Ovary (tissue), 7 donors: ENCODE measurements at regions not wholly inside any gene's neighbourhood (a gene's known extent, or its start where the extent isn't known, plus 50 kb on each side); places are given as distances from the start of the nearest gene placed in this dataset.

Experiments
- DNase-seq, 5 donors: peaks; one replicate each; pipeline ENCODE4 v3.0.0-alpha.2; 2019 to 2020
- H3K27ac ChIP-seq, 2 donors: fragments of 200-600 bp; one replicate each; pipeline versions ENCODE4 v1.5.1 to v1.8.0; 2019 to 2022
- H3K27me3 ChIP-seq: fragments of 200-600 bp; one replicate; pipeline ENCODE4 v1.8.0; 2022
- H3K36me3 ChIP-seq: fragments of 200-600 bp; sonication (generic); one replicate; pipeline ENCODE4 v1.5.1; 2019
- H3K4me1 ChIP-seq: one replicate; pipeline ENCODE4 v1.8.1; 2013; ENCODE audit warnings: mild to moderate bottlenecking, moderate library complexity; ENCODE audit not compliant: insufficient read depth
- H3K4me3 ChIP-seq: fragments of 200-600 bp; sonication (generic); one replicate; pipeline ENCODE4 v1.5.1; 2017
- H3K9me3 ChIP-seq, 2 donors: fragments of 200-600 bp in 1 of 2; sonication (generic) in 1 of 2; one replicate each; pipeline versions ENCODE4 v1.5.1 to v1.8.1; 2013 to 2019; ENCODE audit warnings: mild to moderate bottlenecking in 1 of 2, moderate library complexity in 1 of 2
- CTCF ChIP-seq, 3 donors: fragments of 450-650 bp in 2 of 3; fragments of 200-600 bp in 1 of 3; IDR thresholded peaks; one replicate each; pipeline versions ENCODE4 v1.5.1 to v1.8.0; 2016 to 2022; ENCODE audit warnings: antibody characterized with exemption in 3 of 3, mild to moderate bottlenecking in 1 of 3
- EP300 ChIP-seq: sonication (generic); formaldehyde crosslinking; IDR thresholded peaks from one replicate; pipeline ENCODE4 v1.6.1; 2017; ENCODE audit warnings: antibody characterized with exemption
- POLR2A ChIP-seq: fragments of 450-650 bp; IDR thresholded peaks from one replicate; pipeline ENCODE4 v1.6.1; 2017; ENCODE audit warnings: antibody characterized with exemption, mild to moderate bottlenecking, moderate library complexity
- WGBS, 3 donors: extraction: QIAGEN DNeasy Blood & Tissue Kit in 1 of 3; methylation state at CpG; one replicate each; pipeline versions ENCODE4 v1.1.5 to v1.1.7; 2013 to 2017; 5-methylcytosine and 5-hydroxymethylcytosine counted together
- intact Hi-C, 4 donors: fragments of 100-400 bp; cut with DNase I; formaldehyde crosslinking; loops; one replicate each; pipeline versions ENCODE4 v1.11.0 to v1.15.1; 2022 to 2023
- donor health status: DM: no; HTN: no; CAD: no; lungs with moderate emphysema.
- donor health status: DM: no; HTN: no; CAD: no.
- donor health status: Bipolar disorder and iron deficiency.
- donor health status: DM: no; HTN: no; CAD: no.
- donor health status: DM: yes; HTN: yes; CAD: no.

- Histone ChIP-seq H3K4me1 (no peaks in the 10 kb centered on the region), H3K36me3 (no peaks in the 10 kb centered on the region), H3K9me3 (no peaks in the 10 kb centered on the region), H3K4me3 (no peak overlapping the region), H3K27ac (no peak overlapping the region), H3K27me3 (no peaks in the 10 kb centered on the region)
- no peak for DNase-seq
- WGBS, 3 donors: 94 to 98% (median 96%) methylated on average over 1 of the region's 1 CpG
- no peak for TF ChIP-seq POLR2A
- no peak for TF ChIP-seq EP300
- no peak for TF ChIP-seq CTCF (IDR thresholded peaks at IDR 0.05)
- intact Hi-C loops: no loop called here
Observed at GRCh38 chr2:191526091-191526490, 151.8 kb upstream of the NABP1 start.

- DNase-seq: no peak
- intact Hi-C loops: no loop called here
- Histone ChIP-seq H3K4me3 (no peak overlapping the region), H3K9me3 (no peaks in the 10 kb centered on the region), H3K36me3 (no peaks in the 10 kb centered on the region), H3K27me3 (no peaks in the 10 kb centered on the region), H3K4me1 (no peaks in the 10 kb centered on the region), H3K27ac (no peak overlapping the region)
- 71 to 89% (median 72%) methylated on average over 2 of the region's 2 CpGs for WGBS, 3 donors
- no peak for TF ChIP-seq POLR2A
- no peak for TF ChIP-seq EP300
- no peak for TF ChIP-seq CTCF (IDR thresholded peaks at IDR 0.05)
Observed at GRCh38 chr2:191526536-191526935, 151.4 kb upstream of the NABP1 start.

- Histone ChIP-seq H3K27me3 (no peaks in the 10 kb centered on the region), H3K9me3 (no peaks in the 10 kb centered on the region), H3K36me3 (no peaks in the 10 kb centered on the region), H3K4me3 (no peak overlapping the region), H3K27ac (no peak overlapping the region), H3K4me1 (no peaks in the 10 kb centered on the region)
- intact Hi-C loops: no loop called here
- DNase-seq: no peak
- TF ChIP-seq POLR2A: no peak
- no peak for TF ChIP-seq CTCF (IDR thresholded peaks at IDR 0.05)
- TF ChIP-seq EP300: no peak
- WGBS, 3 donors: 78 to 83% (median 79%) methylated on average over 3 of the region's 3 CpGs
Observed at GRCh38 chr2:191526953-191527556, 150.9 kb upstream of the NABP1 start.

- H3K4me3 ChIP-seq: no peak overlapping the region
- 91 to 98% (median 93%) methylated on average over 1 of the region's 1 CpG for WGBS, 3 donors
- no peak for DNase-seq
- no peaks in the 10 kb centered on the region for H3K9me3 ChIP-seq
- no peaks in the 10 kb centered on the region for H3K4me1 ChIP-seq
- H3K36me3 ChIP-seq: no peaks in the 10 kb centered on the region
- intact Hi-C loops: no loop called here
- no peak for TF ChIP-seq POLR2A
- no peak for TF ChIP-seq EP300
- TF ChIP-seq CTCF (IDR thresholded peaks at IDR 0.05): no peak
- no peak overlapping the region for H3K27ac ChIP-seq
- H3K27me3 ChIP-seq: no peaks in the 10 kb centered on the region
Observed at GRCh38 chr2:191530618-191531017, 147.3 kb upstream of the NABP1 start.
